Activated B cell treated with CpG ODN at 0.5 μM for 24 hours (primary cell): ENCODE measurements at regions not wholly inside any gene's neighbourhood (a gene's known extent, or its start where the extent isn't known, plus 50 kb on each side); places are given as distances from the start of the nearest gene placed in this dataset.

ENCODE experiments used
- ATAC-seq: fragments of 200-7000 bp; cut with Tn5 transposase; one replicate; pipeline ENCODE4 v1.10.0; 2021; ENCODE audit warnings: low read depth, mild to moderate bottlenecking, moderate library complexity
- CTCF ChIA-PET: fragments of 350-600 bp; sonication (Branson Sonifier 250); formaldehyde crosslinking; loops from one replicate; lab custom pipeline; 2021; ENCODE audit warnings: antibody characterized with exemption; lab: Charles Lee
- POLR2A ChIA-PET: fragments of 350-600 bp; sonication (Branson Sonifier 250); formaldehyde crosslinking; loops from one replicate; lab custom pipeline; 2021; ENCODE audit warnings: antibody characterized with exemption; lab: Charles Lee
- DNase-seq: peaks from one replicate; pipeline ENCODE4 v3.0.0; 2022
- H3K27ac Mint-ChIP-seq: one replicate; pipeline ENCODE4 v1.8.0; 2020; ENCODE audit warnings: mixed read lengths
- H3K27me3 Mint-ChIP-seq: one replicate; pipeline ENCODE4 v1.8.0; 2021; ENCODE audit warnings: mixed read lengths
- H3K36me3 Mint-ChIP-seq: one replicate; pipeline ENCODE4 v1.8.0; 2021; ENCODE audit warnings: low read depth, mixed read lengths
- H3K4me1 Mint-ChIP-seq: one replicate; pipeline ENCODE4 v1.8.0; 2021; ENCODE audit warnings: mixed read lengths
- H3K4me3 Mint-ChIP-seq: one replicate; pipeline ENCODE4 v1.8.0; 2020; ENCODE audit warnings: mild to moderate bottlenecking, mixed read lengths
- H3K9me3 Mint-ChIP-seq: one replicate; pipeline ENCODE4 v1.8.0; 2020; ENCODE audit warnings: mixed read lengths
- CTCF ChIP-seq: fragments of 200-600 bp; IDR thresholded peaks from one replicate; pipeline ENCODE4 v1.8.0; 2022; ENCODE audit warnings: antibody characterized with exemption, mild to moderate bottlenecking
- intact Hi-C: fragments of 100-400 bp; cut with micrococcal nuclease; formaldehyde crosslinking; loops from one replicate; pipeline ENCODE4 v1.15.1; 2024

- Mint-ChIP-seq H3K27ac (no peak overlapping the region), H3K36me3 (no peaks in the 10 kb centered on the region), H3K9me3 (peaks cover 10% of the 10 kb centered on the region), H3K4me3 (no peak overlapping the region), H3K27me3 (no peaks in the 10 kb centered on the region), H3K4me1 (no peaks in the 10 kb centered on the region)
- ATAC-seq (no peak), DNase-seq (no peak)
- ChIA-PET POLR2A (no interaction called here), CTCF (no interaction called here)
- no peak for TF ChIP-seq CTCF
- intact Hi-C loops: no loop called here
Observed at GRCh38 chr10:37713642-37714041, 143.8 kb downstream of the ZNF248 start.

DNA sequence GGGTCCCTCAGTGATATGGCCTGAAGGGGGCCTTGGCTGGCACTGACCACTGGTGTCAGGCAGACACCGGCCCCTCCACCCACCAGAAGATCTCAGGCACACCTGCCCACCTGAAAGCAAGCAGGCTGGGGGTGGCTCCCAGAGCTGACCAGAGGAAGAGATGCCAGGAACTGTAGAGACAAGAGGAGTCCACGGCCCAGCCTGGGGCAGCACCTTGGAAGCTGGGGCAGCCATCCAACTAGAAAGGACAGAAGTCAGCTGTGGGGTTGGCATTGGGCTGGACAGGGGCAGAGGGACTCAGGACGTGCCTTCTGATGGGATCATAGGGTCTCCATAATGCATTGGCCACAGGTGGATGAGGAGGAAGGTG is 144.3 kb downstream of the ZNF248 start:
- Mint-ChIP-seq H3K36me3 (no peaks in the 10 kb centered on the region), H3K4me1 (no peaks in the 10 kb centered on the region), H3K4me3 (no peak overlapping the region), H3K27me3 (no peaks in the 10 kb centered on the region), H3K27ac (no peak overlapping the region), H3K9me3 (peaks cover 7% of the 10 kb centered on the region)
- no peak for DNase-seq
- POLR2A ChIA-PET: no interaction called here
- intact Hi-C loops: no loop called here
- CTCF ChIA-PET: no interaction called here
- no peak for ATAC-seq
- no peak for TF ChIP-seq CTCF

- no peak overlapping the region for H3K4me3 Mint-ChIP-seq
- ChIA-PET CTCF (no interaction called here), POLR2A (no interaction called here)
- H3K36me3 Mint-ChIP-seq: no peaks in the 10 kb centered on the region
- no peak overlapping the region for H3K27ac Mint-ChIP-seq
- no peaks in the 10 kb centered on the region for H3K4me1 Mint-ChIP-seq
- intact Hi-C loops: no loop called here
- no peak for DNase-seq
- H3K27me3 Mint-ChIP-seq: no peaks in the 10 kb centered on the region
- no peak for ATAC-seq
- H3K9me3 Mint-ChIP-seq: peaks cover 3% of the 10 kb centered on the region
- TF ChIP-seq CTCF: no peak
Observed at GRCh38 chr10:37712489-37713131, 144.8 kb downstream of the ZNF248 start.

DNA sequence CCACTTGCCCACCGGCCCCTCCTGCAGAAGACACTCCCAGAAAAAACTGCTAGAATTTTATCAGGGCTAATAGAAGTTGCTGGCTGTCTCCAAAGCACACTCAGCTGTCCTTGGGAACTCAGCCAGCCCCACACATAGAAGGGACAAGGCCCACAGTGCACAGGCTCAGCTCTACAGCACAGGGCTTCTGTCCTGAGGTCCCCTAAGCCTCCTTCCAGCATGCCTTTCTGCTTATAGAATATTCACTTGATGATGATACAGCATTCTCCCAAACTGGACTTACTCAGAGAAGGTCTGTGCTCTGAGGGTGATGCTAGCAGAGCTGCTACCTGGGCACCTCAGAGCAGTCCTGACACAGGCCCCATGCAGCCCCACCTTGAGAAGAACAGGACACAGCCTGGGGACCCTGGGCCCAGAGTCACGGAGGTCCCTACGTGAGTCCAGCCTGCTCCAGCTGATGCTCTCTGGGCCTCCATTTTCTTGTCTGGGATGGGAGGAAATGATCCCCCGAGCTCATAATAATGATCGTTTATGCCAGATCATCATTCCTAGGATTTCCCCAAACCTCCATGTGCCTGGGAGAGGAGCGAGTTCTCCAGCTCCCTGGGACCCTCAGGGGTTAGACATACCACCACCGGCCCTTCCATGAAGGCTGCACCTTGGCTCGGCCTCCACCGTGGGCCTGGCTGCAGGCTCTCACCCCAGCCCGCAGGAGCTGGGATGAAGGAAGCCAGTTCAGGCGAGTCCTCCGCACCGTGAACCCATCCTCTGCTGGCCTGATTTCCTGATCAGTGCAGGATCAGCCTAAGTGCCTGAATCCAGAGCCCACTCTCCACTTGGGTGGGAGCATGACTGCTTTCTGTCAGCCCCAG is 145.6 kb downstream of the ZNF248 start:
- Mint-ChIP-seq H3K27me3 (no peaks in the 10 kb centered on the region), H3K4me3 (no peak overlapping the region), H3K27ac (no peak overlapping the region), H3K4me1 (no peaks in the 10 kb centered on the region), H3K36me3 (no peaks in the 10 kb centered on the region), H3K9me3 (no peaks in the 10 kb centered on the region)
- ATAC-seq (no peak), DNase-seq (no peak)
- intact Hi-C loops: no loop called here
- POLR2A ChIA-PET: no interaction called here
- no peak for TF ChIP-seq CTCF
- CTCF ChIA-PET: no interaction called here

DNA sequence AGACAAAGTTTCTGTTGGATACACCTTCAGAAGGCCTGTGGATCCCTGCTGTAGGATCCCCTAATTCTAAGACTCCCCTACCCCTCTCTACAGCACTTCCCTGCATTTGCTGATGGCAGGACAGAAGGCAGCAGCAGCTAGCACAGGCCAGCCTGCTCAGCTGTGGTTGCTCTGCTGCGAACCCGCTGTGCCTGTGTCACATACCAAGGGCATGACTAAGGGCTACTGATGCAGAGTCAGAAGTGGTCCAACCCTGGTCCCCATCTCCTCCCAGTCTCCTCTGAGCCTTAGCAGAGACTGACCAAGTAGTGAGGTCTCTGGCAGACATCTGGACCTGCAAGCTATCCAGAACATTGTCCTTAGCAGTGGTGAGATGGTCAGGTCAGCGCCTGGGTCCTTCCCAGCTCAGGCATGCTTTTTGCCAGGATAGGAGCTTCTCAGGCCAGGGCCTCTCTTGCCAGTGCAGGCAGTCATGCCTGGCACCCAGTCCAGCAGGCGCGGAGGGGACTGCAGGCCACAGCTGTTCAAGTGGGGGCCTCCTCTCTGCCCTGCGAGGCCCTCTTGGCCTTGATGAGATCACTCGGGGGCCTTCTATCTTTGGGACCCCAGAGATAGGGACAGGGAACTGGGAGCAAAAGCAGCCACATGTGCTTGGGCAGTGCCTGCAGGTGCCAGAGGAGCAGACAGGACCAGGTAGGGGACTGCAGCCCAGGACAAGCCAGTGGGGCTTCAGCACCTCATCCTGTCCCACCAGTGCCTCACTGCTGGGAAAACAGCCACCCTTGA is 146.4 kb downstream of the ZNF248 start:
- ATAC-seq: no peak
- TF ChIP-seq CTCF: no peak
- Mint-ChIP-seq H3K36me3 (no peaks in the 10 kb centered on the region), H3K4me1 (no peaks in the 10 kb centered on the region), H3K4me3 (no peak overlapping the region), H3K9me3 (peaks cover 3% of the 10 kb centered on the region), H3K27me3 (no peaks in the 10 kb centered on the region), H3K27ac (no peak overlapping the region)
- intact Hi-C loops: no loop called here
- ChIA-PET POLR2A (no interaction called here), CTCF (interaction anchor here (0.6 kb wide), 1 partner anchor 47 kb away, joined by 3 read pairs; no protein-coding TSS in a partner anchor)
- DNase-seq: no peak
